Activated CD8-positive, alpha-beta memory T cell treated with anti-CD3 and anti-CD28 coated beads, Interleukin-2, amount 10 ng/mL, durations not matched to agents 7 days and 5 days (primary cell): ENCODE measurements at regions not wholly inside any gene's neighbourhood (a gene's known extent, or its start where the extent isn't known, plus 50 kb on each side); places are given as distances from the start of the nearest gene placed in this dataset.

Experiments used
- ATAC-seq: fragments of 150-1000 bp; cut with Tn5 transposase; one replicate; pipeline ENCODE4 v1.10.0; 2021; ENCODE audit warnings: moderate library complexity
- CTCF ChIA-PET: fragments of 350-600 bp; sonication (Branson Sonifier 250); formaldehyde crosslinking; loops from one replicate; lab custom pipeline; 2021; ENCODE audit warnings: antibody characterized with exemption; lab: Charles Lee
- DNase-seq: peaks from one replicate; pipeline ENCODE4 v3.0.0-alpha.2; 2020
- H3K27ac Mint-ChIP-seq: one replicate; pipeline ENCODE4 v1.8.0; 2021; ENCODE audit warnings: mild to moderate bottlenecking, mixed read lengths
- H3K27me3 Mint-ChIP-seq: one replicate; pipeline ENCODE4 v1.8.0; 2021; ENCODE audit warnings: mixed read lengths
- H3K36me3 Mint-ChIP-seq: one replicate; pipeline ENCODE4 v1.8.0; 2021; ENCODE audit warnings: mild to moderate bottlenecking, mixed read lengths
- H3K4me1 Mint-ChIP-seq: one replicate; pipeline ENCODE4 v1.8.0; 2021; ENCODE audit warnings: mixed read lengths
- H3K4me3 Mint-ChIP-seq: one replicate; pipeline ENCODE4 v1.8.0; 2021; ENCODE audit warnings: mild to moderate bottlenecking, moderate library complexity, mixed read lengths
- H3K9me3 Mint-ChIP-seq: one replicate; pipeline ENCODE4 v1.8.0; 2022; ENCODE audit warnings: low read depth, mixed read lengths

DNA sequence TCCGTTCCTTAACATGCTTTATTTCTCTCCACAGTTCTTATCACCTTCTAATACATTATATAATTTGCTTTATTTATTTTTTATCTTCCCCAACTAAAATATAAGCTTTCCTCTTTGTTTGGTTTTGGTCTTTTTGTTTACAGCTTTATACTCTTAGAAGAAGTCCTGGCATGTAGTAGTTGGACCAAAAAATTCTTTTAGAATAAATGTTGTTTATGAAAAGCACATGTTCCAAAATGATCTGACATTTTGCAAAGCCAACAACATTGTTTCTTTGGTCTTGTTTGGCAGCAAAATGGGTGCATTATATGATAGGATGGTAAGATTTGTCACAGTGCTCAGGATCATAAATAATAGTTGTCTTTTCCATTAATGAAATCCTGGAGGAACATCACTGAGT, 312.5 kb downstream of the LRIG3 start:
- no peak for DNase-seq
- Mint-ChIP-seq H3K4me3 (no peak overlapping the region), H3K36me3 (no peaks in the 10 kb centered on the region), H3K9me3 (peaks cover 4% of the 10 kb centered on the region), H3K4me1 (no peaks in the 10 kb centered on the region), H3K27me3 (no peaks in the 10 kb centered on the region), H3K27ac (no peak overlapping the region)
- ATAC-seq: no peak
- CTCF ChIA-PET: no interaction called here

DNA sequence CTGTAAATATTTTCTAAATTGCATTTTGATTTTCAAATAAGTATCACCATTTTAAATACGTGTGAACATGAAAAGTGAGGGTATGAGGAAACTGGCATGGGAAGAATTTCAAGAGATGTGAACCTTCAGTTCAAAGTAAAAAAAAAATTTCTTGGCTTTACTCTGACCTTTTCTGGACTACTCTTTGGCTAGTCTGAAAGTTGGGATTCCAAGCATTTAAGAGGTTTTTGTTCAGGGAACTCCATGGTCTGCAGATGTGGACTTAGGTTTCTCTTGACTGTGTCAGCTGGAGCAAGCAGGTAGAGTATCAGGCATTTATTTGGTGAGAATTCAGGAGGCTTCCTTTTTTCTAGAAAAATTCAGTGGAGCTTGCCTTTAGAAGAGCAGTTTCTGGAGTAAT, 311.6 kb downstream of the LRIG3 start:
- H3K27me3 Mint-ChIP-seq: no peaks in the 10 kb centered on the region
- no peak overlapping the region for H3K27ac Mint-ChIP-seq
- CTCF ChIA-PET: no interaction called here
- no peak for ATAC-seq
- H3K4me3 Mint-ChIP-seq: no peak overlapping the region
- no peaks in the 10 kb centered on the region for H3K36me3 Mint-ChIP-seq
- H3K9me3 Mint-ChIP-seq: peaks cover 4% of the 10 kb centered on the region
- no peak for DNase-seq
- no peaks in the 10 kb centered on the region for H3K4me1 Mint-ChIP-seq

DNA sequence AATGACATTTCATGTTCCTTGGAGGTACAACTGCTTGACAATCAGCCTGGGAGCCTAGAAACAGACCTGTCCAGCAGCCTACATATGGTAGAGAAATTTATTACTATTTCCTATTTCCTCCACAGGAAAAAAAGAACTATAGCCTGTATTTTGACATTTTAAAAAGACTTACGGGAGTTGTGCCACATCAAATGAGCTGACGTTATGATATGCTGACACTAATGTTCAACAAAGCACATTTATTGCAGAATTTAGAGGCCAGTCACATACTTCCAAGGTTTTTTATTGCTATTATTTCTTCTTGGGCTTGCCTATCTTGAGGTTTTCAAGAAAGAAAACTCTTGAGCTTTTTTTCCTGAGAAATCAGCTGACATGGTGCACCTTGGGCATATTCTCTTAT, 305.3 kb downstream of the LRIG3 start:
- H3K36me3 Mint-ChIP-seq: no peaks in the 10 kb centered on the region
- H3K4me1 Mint-ChIP-seq: no peaks in the 10 kb centered on the region
- DNase-seq (no peak), ATAC-seq (no peak)
- H3K4me3 Mint-ChIP-seq: no peak overlapping the region
- no peaks in the 10 kb centered on the region for H3K27me3 Mint-ChIP-seq
- H3K9me3 Mint-ChIP-seq: peaks cover 6% of the 10 kb centered on the region
- CTCF ChIA-PET: no interaction called here
- no peak overlapping the region for H3K27ac Mint-ChIP-seq

DNA sequence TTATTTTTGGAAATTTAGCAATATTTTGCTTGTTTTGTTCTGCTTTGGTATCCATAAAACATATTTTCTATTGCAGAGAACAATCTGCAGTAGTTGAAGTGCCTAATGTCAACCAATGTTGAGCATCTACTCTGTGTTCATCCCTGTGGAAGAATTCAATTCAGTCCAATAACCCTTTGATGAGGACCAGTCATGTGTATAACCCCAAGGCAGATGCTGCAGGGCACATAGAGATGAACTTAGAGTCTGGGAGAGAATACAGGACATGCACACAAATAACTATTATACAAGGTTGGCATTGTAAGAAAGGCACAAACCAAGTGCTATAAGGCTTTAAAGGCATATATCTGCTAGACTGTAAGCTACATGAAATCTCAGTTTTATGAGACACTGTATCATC, 304.7 kb downstream of the LRIG3 start:
- ATAC-seq (no peak), DNase-seq (no peak)
- no peak overlapping the region for H3K4me3 Mint-ChIP-seq
- CTCF ChIA-PET: no interaction called here
- H3K27me3 Mint-ChIP-seq: no peaks in the 10 kb centered on the region
- H3K36me3 Mint-ChIP-seq: no peaks in the 10 kb centered on the region
- H3K27ac Mint-ChIP-seq: no peak overlapping the region
- peaks cover 6% of the 10 kb centered on the region for H3K9me3 Mint-ChIP-seq
- H3K4me1 Mint-ChIP-seq: no peaks in the 10 kb centered on the region

DNA sequence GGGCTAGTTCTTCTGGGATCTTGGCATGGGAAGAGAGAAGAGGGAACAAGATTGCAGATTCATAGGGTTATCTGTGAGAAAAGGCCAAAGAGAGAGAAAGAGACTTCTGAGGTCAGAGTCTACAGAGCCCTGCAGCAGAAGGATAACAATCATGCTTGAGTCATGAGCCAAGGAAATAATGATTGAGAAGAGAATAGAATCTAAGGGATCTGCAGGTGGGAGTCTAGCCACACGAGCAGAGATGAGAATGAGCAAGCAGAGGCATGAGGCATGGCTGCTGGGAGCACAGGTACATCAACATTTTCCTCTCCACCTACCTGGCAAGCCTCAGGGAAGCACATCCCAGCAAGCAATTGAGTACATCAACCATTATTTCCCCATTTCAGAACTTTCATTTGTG, 303.7 kb downstream of the LRIG3 start:
- no peak for DNase-seq
- Mint-ChIP-seq H3K36me3 (no peaks in the 10 kb centered on the region), H3K4me1 (no peaks in the 10 kb centered on the region), H3K4me3 (no peak overlapping the region), H3K9me3 (peaks cover 6% of the 10 kb centered on the region), H3K27me3 (no peaks in the 10 kb centered on the region), H3K27ac (no peak overlapping the region)
- ATAC-seq: no peak
- CTCF ChIA-PET: no interaction called here

DNA sequence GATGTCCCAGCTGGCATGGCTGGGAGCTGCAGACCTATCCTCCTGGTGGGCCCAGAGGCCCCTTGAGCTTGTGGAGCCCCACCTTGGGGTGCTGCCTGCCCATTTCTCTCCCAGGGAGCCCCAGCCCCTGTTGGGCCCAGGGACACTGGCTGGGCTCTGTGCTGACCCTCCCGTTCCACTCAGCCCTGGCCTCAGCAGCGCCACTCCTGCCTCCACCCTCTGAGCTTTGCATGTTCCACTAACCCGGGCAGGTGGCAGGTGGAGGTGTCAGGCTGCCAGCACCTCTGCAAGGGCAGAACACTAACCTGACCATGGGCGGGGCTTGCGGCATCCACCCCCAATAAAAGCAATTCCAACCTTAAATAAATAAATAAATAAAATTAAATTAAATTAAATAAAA, 299.2 kb downstream of the LRIG3 start:
- DNase-seq: no peak
- H3K4me3 Mint-ChIP-seq: no peak overlapping the region
- H3K27me3 Mint-ChIP-seq: no peaks in the 10 kb centered on the region
- no peak overlapping the region for H3K27ac Mint-ChIP-seq
- CTCF ChIA-PET: no interaction called here
- peaks cover 5% of the 10 kb centered on the region for H3K9me3 Mint-ChIP-seq
- H3K36me3 Mint-ChIP-seq: no peaks in the 10 kb centered on the region
- ATAC-seq: no peak
- no peaks in the 10 kb centered on the region for H3K4me1 Mint-ChIP-seq

DNA sequence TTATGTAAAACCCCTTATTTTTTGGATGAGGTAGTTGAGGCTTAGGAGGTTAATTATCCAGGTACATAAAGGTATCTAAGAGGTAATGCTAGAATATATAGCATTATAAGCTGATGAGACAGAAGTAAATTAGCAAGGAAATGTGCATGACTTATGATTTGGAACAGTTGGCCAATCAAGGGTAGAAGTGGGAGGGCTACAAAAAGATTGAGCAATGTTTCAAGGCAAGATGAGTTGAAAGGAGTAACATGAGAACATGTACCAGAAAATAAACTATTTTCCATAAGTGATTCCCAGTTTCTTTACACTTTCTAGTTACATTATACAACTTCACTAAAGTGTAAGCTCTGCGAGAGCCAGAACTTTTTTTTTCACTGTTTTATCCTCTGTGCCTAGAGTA, 290.9 kb downstream of the LRIG3 start:
- CTCF ChIA-PET: no interaction called here
- no peaks in the 10 kb centered on the region for H3K27me3 Mint-ChIP-seq

DNA sequence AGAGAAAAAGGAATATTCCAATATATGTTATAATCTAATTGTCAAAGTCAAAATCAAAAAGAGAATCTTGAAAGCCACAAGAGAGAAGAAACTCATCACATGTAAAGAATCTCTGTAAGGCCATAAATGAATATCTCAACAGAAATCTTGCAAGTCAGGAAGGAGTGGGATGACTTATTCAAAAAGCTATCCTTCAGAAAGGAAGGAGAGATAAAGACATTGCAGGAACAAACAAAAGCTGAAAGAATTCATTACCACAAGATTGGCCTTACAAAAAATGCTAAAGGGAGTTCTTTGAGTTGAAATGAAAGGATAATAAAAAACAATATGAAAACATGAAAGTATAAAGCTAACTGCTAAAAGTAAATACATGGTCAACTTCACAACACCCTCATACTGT, 286.8 kb downstream of the LRIG3 start:
- no peaks in the 10 kb centered on the region for H3K4me1 Mint-ChIP-seq
- ATAC-seq: no peak
- CTCF ChIA-PET: no interaction called here

More for the DNA sequence above, 290.9 kb downstream of the LRIG3 start:
- DNase-seq: no peak
- ATAC-seq: no peak
- Mint-ChIP-seq H3K4me1 (no peaks in the 10 kb centered on the region), H3K9me3 (no peaks in the 10 kb centered on the region), H3K27ac (no peak overlapping the region), H3K4me3 (no peak overlapping the region), H3K36me3 (no peaks in the 10 kb centered on the region)

DNA sequence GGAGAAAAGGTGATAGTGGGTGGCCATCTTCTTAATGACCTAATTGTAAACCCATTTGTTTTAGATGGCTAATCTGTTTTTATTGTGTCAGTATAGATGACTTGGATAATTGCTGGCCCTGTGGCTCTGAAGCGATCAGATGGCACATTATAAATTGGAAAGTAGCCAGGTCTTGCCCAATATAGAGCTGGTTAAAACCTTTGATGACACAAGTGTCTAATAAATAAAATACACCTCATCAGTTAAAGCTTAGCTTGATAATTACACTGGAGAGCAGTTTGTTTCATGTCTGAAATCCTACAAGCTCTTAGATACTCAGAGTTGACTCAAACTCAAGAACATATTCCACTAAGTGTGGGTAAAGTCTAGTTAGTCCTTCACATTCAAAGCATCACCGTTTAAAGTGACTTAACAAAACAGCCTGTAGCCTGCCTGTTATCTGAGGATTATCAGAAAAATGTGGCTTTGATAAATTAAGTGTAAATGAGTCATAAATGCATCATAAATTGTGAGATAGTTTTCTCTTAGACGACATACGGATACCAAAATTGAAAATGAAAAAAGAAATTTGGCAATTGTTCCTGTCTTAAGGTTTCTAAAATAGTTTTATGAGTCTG, 280.9 kb downstream of the LRIG3 start:
- Mint-ChIP-seq H3K4me3 (no peak overlapping the region), H3K27me3 (no peaks in the 10 kb centered on the region), H3K36me3 (no peaks in the 10 kb centered on the region), H3K4me1 (no peaks in the 10 kb centered on the region), H3K9me3 (no peaks in the 10 kb centered on the region), H3K27ac (no peak overlapping the region)
- ATAC-seq (no peak), DNase-seq (no peak)
- CTCF ChIA-PET: no interaction called here

More for the DNA sequence above, 286.8 kb downstream of the LRIG3 start:
- Mint-ChIP-seq H3K9me3 (no peaks in the 10 kb centered on the region), H3K36me3 (no peaks in the 10 kb centered on the region), H3K27ac (no peak overlapping the region), H3K4me3 (no peak overlapping the region), H3K27me3 (no peaks in the 10 kb centered on the region)
- no peak for DNase-seq

DNA sequence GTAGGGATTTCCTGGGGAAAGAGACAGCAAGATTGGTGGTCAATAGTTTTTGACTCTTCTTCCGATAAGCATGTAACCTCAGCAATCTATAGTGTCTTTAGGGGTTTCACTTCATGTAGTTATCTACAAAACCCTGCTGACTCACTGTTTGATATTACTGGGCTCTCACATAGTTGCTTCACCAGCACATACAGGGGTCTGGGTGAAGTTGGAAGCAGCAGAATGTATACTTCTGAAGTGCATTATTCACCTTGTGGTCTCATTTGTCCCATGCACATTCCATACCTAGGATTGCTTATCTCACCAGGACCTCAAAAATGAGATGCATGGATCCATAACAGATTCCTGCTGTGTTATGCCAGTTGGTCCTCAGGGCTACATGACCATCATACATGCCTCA, 280.0 kb downstream of the LRIG3 start:
- Mint-ChIP-seq H3K9me3 (no peaks in the 10 kb centered on the region), H3K27ac (no peak overlapping the region), H3K36me3 (no peaks in the 10 kb centered on the region), H3K4me1 (no peaks in the 10 kb centered on the region), H3K27me3 (no peaks in the 10 kb centered on the region), H3K4me3 (no peak overlapping the region)
- DNase-seq: no peak
- no peak for ATAC-seq
- CTCF ChIA-PET: no interaction called here

DNA sequence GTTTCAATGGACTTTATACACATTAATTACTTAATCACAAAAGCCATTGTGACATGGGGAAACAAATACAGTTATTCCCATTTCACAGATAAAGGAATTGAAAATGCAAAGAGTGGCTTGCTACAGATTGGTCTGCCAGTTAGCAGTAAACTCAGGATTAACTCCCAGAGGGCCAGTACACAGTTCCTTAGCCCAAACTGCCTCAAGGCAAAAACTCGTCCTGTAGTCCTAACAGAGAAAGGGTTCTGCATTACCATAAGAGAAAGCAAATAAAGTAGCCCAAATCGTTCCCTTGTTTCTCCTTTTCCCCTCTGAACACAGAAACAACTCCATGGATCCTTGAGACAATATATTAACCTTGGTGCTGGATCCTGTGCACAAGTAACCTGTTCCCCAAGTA, 274.4 kb downstream of the LRIG3 start:
- no peak for ATAC-seq

DNA sequence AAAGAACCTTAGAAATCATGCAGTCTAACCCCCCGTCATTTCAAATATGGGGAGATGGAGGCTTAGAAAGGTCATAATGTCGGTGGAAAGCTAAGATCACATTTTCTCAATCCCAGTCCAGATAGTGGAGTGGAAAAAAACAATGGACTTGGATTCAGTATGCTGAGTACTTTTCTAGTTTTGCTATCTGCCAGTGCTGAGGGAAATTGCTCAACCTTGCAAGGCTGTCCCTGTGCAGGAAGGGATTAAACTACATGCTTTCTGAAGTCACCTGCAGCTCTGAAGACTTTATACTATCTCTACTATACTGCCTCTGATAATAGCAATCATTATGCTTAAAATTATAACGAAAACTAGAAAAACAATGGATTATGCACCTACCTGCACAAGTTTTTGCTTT, 272.8 kb downstream of the LRIG3 start:
- Mint-ChIP-seq H3K27me3 (no peaks in the 10 kb centered on the region), H3K4me1 (no peaks in the 10 kb centered on the region), H3K4me3 (no peak overlapping the region), H3K27ac (no peak overlapping the region), H3K9me3 (no peaks in the 10 kb centered on the region), H3K36me3 (no peaks in the 10 kb centered on the region)
- ATAC-seq (no peak), DNase-seq (no peak)
- CTCF ChIA-PET: no interaction called here

More for the DNA sequence above, 274.4 kb downstream of the LRIG3 start:
- no peak overlapping the region for H3K27ac Mint-ChIP-seq
- CTCF ChIA-PET: no interaction called here
- no peak for DNase-seq
- H3K36me3 Mint-ChIP-seq: no peaks in the 10 kb centered on the region
- H3K4me3 Mint-ChIP-seq: no peak overlapping the region
- H3K4me1 Mint-ChIP-seq: no peaks in the 10 kb centered on the region
- H3K27me3 Mint-ChIP-seq: no peaks in the 10 kb centered on the region
- no peaks in the 10 kb centered on the region for H3K9me3 Mint-ChIP-seq

DNA sequence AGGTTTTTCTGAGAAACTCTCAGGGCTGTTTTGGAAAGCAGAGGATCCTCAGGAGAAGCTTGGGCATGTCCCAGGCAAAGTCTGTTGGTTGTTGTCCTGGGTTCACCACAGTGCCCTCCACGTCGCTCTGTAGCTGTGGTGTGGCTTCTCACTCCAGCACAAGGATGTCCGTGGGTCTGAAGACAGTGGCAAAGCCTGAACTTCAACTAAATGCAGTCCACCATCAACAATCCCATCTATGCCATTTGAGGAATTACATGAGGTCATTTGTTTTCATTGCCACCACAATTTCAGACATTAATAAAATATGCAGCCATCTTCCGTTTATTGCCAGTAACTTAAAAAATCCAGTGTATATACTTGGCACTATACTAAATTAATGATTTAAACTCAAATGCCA, 272.1 kb downstream of the LRIG3 start:
- no peaks in the 10 kb centered on the region for H3K27me3 Mint-ChIP-seq
- DNase-seq: no peak
- H3K9me3 Mint-ChIP-seq: no peaks in the 10 kb centered on the region
- no peaks in the 10 kb centered on the region for H3K4me1 Mint-ChIP-seq
- H3K4me3 Mint-ChIP-seq: no peak overlapping the region
- CTCF ChIA-PET: no interaction called here
- no peak for ATAC-seq
- no peak overlapping the region for H3K27ac Mint-ChIP-seq
- H3K36me3 Mint-ChIP-seq: no peaks in the 10 kb centered on the region

DNA sequence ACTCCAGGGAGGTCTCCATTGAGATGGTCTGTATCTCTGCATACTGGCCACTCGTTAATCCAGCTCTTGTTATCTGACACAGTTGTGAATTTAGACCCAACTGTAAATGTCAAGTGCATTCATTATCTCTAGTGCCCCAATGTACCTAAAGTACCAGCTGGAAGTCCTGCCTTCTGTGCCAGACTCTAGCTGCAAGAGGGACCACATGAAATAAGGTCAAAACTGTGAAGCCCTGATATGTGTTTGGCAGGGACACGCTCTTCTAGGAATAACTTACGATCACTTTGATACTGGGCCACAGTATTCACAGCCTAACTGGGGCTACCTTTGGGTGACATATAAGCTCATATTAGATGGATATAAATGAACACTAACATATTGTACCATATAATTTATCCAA, 268.5 kb downstream of the LRIG3 start:
- DNase-seq: no peak
- CTCF ChIA-PET: no interaction called here
- no peak overlapping the region for H3K4me3 Mint-ChIP-seq
- ATAC-seq: no peak
- no peaks in the 10 kb centered on the region for H3K36me3 Mint-ChIP-seq
- H3K9me3 Mint-ChIP-seq: no peaks in the 10 kb centered on the region
- H3K27ac Mint-ChIP-seq: no peak overlapping the region
- no peaks in the 10 kb centered on the region for H3K4me1 Mint-ChIP-seq
- no peaks in the 10 kb centered on the region for H3K27me3 Mint-ChIP-seq

DNA sequence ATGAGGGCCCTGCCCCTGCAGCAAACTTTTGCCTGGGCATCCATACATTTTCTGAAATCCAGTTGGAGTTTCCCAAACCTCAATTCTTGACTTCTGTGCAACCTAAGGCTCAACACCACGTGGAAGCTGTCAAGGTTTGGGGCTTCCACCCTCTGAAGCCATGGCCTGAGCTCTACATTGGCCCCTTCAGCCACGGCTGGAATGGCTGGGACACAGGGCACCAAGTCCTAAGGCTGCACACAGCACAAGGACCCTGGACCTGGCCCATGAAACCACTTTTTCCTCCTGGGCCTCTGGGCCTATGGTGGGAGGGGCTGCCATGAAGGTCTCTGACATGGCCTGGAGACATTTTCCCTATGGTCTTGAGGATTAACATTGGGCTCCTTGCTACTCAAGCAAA, 266.3 kb downstream of the LRIG3 start:
- CTCF ChIA-PET: no interaction called here
- Mint-ChIP-seq H3K4me1 (no peaks in the 10 kb centered on the region), H3K27ac (no peak overlapping the region), H3K9me3 (no peaks in the 10 kb centered on the region), H3K27me3 (no peaks in the 10 kb centered on the region), H3K36me3 (no peaks in the 10 kb centered on the region), H3K4me3 (no peak overlapping the region)
- no peak for DNase-seq
- ATAC-seq: no peak
